IPS-15b (cell line): ENCODE measurements at regions not wholly inside any gene's neighbourhood (a gene's known extent, or its start where the extent isn't known, plus 50 kb on each side); places are given as distances from the start of the nearest gene placed in this dataset.
"Not testable (repeated sequence)": the region's sequence is repeated elsewhere in the genome, so short reads cannot be mapped to it uniquely, and the experiment has no call there.

Experiments used
- H3K27me3 ChIP-seq: one replicate; pipeline ENCODE4 v1.6.1; 2013; ENCODE audit warnings: low read length; ENCODE audit not compliant: control insufficient read depth, insufficient read depth
- H3K36me3 ChIP-seq: one replicate; pipeline ENCODE4 v1.6.1; 2013; ENCODE audit warnings: low read length; ENCODE audit not compliant: control insufficient read depth, insufficient read depth
- H3K4me1 ChIP-seq: one replicate; pipeline ENCODE4 v1.6.1; 2013; ENCODE audit warnings: mild to moderate bottlenecking, low read length; ENCODE audit not compliant: control insufficient read depth, insufficient read depth
- H3K4me3 ChIP-seq: one replicate; pipeline ENCODE4 v1.5.1; 2013; ENCODE audit warnings: low read depth, low read length
- H3K9ac ChIP-seq: one replicate; pipeline ENCODE4 v1.6.1; 2013; ENCODE audit warnings: low read depth, mild to moderate bottlenecking, low read length
- H3K9me3 ChIP-seq: one replicate; pipeline ENCODE4 v1.6.1; 2013; ENCODE audit warnings: mild to moderate bottlenecking, low read length; ENCODE audit not compliant: control insufficient read depth, insufficient read depth

- not testable (repeated sequence) for H3K27me3 ChIP-seq, H3K9me3 ChIP-seq, H3K9ac ChIP-seq, H3K4me1 ChIP-seq, H3K36me3 ChIP-seq, H3K4me3 ChIP-seq
These were observed 111.3 kb downstream of the C9orf152 start for GRCh38 chr9:110096674-110097073.

- Histone ChIP-seq H3K36me3 (no peaks in the 10 kb centered on the region), H3K9ac (no peak overlapping the region), H3K4me3 (no peak overlapping the region), H3K9me3 (no peaks in the 10 kb centered on the region), H3K27me3 (no peaks in the 10 kb centered on the region), H3K4me1 (peaks cover 2% of the 10 kb centered on the region)
These were observed 108.5 kb downstream of the C9orf152 start for GRCh38 chr9:110099236-110100095.

- no peak overlapping the region for H3K4me3 ChIP-seq
- H3K9ac ChIP-seq: no peak overlapping the region
- H3K27me3 ChIP-seq: no peaks in the 10 kb centered on the region
- no peaks in the 10 kb centered on the region for H3K36me3 ChIP-seq
- H3K9me3 ChIP-seq: no peaks in the 10 kb centered on the region
- H3K4me1 ChIP-seq: peaks cover 10% of the 10 kb centered on the region
These were observed 106.3 kb downstream of the C9orf152 start for GRCh38 chr9:110101531-110102161.

GRCh38 chr9:110103257-110103656, 104.7 kb downstream of the C9orf152 start:
- Histone ChIP-seq H3K9me3 (no peaks in the 10 kb centered on the region), H3K9ac (no peak overlapping the region), H3K4me1 (peaks cover 10% of the 10 kb centered on the region), H3K27me3 (no peaks in the 10 kb centered on the region), H3K36me3 (no peaks in the 10 kb centered on the region), H3K4me3 (no peak overlapping the region)

- Histone ChIP-seq H3K4me1 (peaks cover 10% of the 10 kb centered on the region), H3K36me3 (no peaks in the 10 kb centered on the region), H3K9ac (no peak overlapping the region), H3K27me3 (no peaks in the 10 kb centered on the region), H3K4me3 (no peak overlapping the region), H3K9me3 (no peaks in the 10 kb centered on the region)
These were observed 103.6 kb downstream of the C9orf152 start for GRCh38 chr9:110104261-110104809.

- H3K36me3 ChIP-seq: no peaks in the 10 kb centered on the region
- no peaks in the 10 kb centered on the region for H3K9me3 ChIP-seq
- no peak overlapping the region for H3K9ac ChIP-seq
- no peaks in the 10 kb centered on the region for H3K27me3 ChIP-seq
- no peak overlapping the region for H3K4me3 ChIP-seq
- H3K4me1 ChIP-seq: peaks cover 13% of the 10 kb centered on the region
These were observed 102.9 kb downstream of the C9orf152 start for GRCh38 chr9:110105107-110105506.

GRCh38 chr9:110106661-110107060, 101.3 kb downstream of the C9orf152 start:
- no peaks in the 10 kb centered on the region for H3K36me3 ChIP-seq
- no peak overlapping the region for H3K4me3 ChIP-seq
- H3K9me3 ChIP-seq: no peaks in the 10 kb centered on the region
- no peak overlapping the region for H3K9ac ChIP-seq
- peaks cover 14% of the 10 kb centered on the region for H3K4me1 ChIP-seq
- no peaks in the 10 kb centered on the region for H3K27me3 ChIP-seq

- Histone ChIP-seq H3K36me3 (no peaks in the 10 kb centered on the region), H3K9me3 (no peaks in the 10 kb centered on the region), H3K4me1 (peaks cover 18% of the 10 kb centered on the region), H3K27me3 (no peaks in the 10 kb centered on the region), H3K9ac (no peak overlapping the region), H3K4me3 (no peak overlapping the region)
These were observed 98.4 kb downstream of the C9orf152 start for GRCh38 chr9:110109333-110110092.

- H3K4me3 ChIP-seq: no peak overlapping the region
- no peaks in the 10 kb centered on the region for H3K9me3 ChIP-seq
- H3K4me1 ChIP-seq: peaks cover 22% of the 10 kb centered on the region
- no peaks in the 10 kb centered on the region for H3K27me3 ChIP-seq
- no peaks in the 10 kb centered on the region for H3K36me3 ChIP-seq
- H3K9ac ChIP-seq: no peak overlapping the region
These were observed 97.8 kb downstream of the C9orf152 start for GRCh38 chr9:110110154-110110553.

- H3K27me3 ChIP-seq: no peaks in the 10 kb centered on the region
- H3K4me3 ChIP-seq: no peak overlapping the region
- H3K4me1 ChIP-seq: peaks cover 17% of the 10 kb centered on the region
- H3K9ac ChIP-seq: no peak overlapping the region
- H3K9me3 ChIP-seq: no peaks in the 10 kb centered on the region
- no peaks in the 10 kb centered on the region for H3K36me3 ChIP-seq
These were observed 96.1 kb downstream of the C9orf152 start for GRCh38 chr9:110111868-110112267.

- Histone ChIP-seq H3K4me3 (no peak overlapping the region), H3K9ac (no peak overlapping the region), H3K27me3 (no peaks in the 10 kb centered on the region), H3K4me1 (peaks cover 17% of the 10 kb centered on the region), H3K9me3 (no peaks in the 10 kb centered on the region), H3K36me3 (no peaks in the 10 kb centered on the region)
These were observed 95.2 kb downstream of the C9orf152 start for GRCh38 chr9:110112792-110113191.
